Sigmoid colon (tissue), 4 donors: ENCODE measurements at regions not wholly inside any gene's neighbourhood (a gene's known extent, or its start where the extent isn't known, plus 50 kb on each side); places are given as distances from the start of the nearest gene placed in this dataset.
"Not testable (repeated sequence)": the region's sequence is repeated elsewhere in the genome, so short reads cannot be mapped to it uniquely, and the experiment has no call there.

Source experiments
- EP300 ChIP-seq, 4 donors: sonication (generic); formaldehyde crosslinking; IDR thresholded peaks; one replicate each; pipeline ENCODE4 v1.6.1; 2017; ENCODE audit warnings: antibody characterized with exemption in 4 of 4
- TF ChIP-seq, protein P1 (sequence below), 4 experiments: fragments of 450-650 bp in 3 of 4; fragments of 200-600 bp in 1 of 4; IDR thresholded peaks; one replicate each; pipeline ENCODE4 v1.5.1; 2016 to 2019; ENCODE audit warnings: antibody characterized with exemption in 4 of 4, mild to moderate bottlenecking in 3 of 4, moderate library complexity in 2 of 4

GRCh38 chr16:88169831-88170165 is 213.0 kb upstream of the ZNF469 start:
- TF ChIP-seq, protein P1, sequence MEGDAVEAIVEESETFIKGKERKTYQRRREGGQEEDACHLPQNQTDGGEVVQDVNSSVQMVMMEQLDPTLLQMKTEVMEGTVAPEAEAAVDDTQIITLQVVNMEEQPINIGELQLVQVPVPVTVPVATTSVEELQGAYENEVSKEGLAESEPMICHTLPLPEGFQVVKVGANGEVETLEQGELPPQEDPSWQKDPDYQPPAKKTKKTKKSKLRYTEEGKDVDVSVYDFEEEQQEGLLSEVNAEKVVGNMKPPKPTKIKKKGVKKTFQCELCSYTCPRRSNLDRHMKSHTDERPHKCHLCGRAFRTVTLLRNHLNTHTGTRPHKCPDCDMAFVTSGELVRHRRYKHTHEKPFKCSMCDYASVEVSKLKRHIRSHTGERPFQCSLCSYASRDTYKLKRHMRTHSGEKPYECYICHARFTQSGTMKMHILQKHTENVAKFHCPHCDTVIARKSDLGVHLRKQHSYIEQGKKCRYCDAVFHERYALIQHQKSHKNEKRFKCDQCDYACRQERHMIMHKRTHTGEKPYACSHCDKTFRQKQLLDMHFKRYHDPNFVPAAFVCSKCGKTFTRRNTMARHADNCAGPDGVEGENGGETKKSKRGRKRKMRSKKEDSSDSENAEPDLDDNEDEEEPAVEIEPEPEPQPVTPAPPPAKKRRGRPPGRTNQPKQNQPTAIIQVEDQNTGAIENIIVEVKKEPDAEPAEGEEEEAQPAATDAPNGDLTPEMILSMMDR (IDR thresholded peaks at IDR 0.05) = not testable (repeated sequence)
- not testable (repeated sequence) for TF ChIP-seq EP300 (IDR thresholded peaks at IDR 0.05)
